ENCODE measurements at regions not wholly inside any gene's neighbourhood (a gene's known extent, or its start where the extent isn't known, plus 50 kb on each side); places are given as distances from the start of the nearest gene placed in this dataset.

GRCh38 chr11:129503646-129504045 lies 128.0 kb downstream of the BARX2 start:
- intact Hi-C loops (cut with micrococcal nuclease), result no loop called here
- no peaks in the 10 kb centered on the region for H3K9me3 Mint-ChIP-seq (ENCODE audit: unreplicated experiment)
- TF ChIP-seq, protein P1, sequence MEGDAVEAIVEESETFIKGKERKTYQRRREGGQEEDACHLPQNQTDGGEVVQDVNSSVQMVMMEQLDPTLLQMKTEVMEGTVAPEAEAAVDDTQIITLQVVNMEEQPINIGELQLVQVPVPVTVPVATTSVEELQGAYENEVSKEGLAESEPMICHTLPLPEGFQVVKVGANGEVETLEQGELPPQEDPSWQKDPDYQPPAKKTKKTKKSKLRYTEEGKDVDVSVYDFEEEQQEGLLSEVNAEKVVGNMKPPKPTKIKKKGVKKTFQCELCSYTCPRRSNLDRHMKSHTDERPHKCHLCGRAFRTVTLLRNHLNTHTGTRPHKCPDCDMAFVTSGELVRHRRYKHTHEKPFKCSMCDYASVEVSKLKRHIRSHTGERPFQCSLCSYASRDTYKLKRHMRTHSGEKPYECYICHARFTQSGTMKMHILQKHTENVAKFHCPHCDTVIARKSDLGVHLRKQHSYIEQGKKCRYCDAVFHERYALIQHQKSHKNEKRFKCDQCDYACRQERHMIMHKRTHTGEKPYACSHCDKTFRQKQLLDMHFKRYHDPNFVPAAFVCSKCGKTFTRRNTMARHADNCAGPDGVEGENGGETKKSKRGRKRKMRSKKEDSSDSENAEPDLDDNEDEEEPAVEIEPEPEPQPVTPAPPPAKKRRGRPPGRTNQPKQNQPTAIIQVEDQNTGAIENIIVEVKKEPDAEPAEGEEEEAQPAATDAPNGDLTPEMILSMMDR (IDR thresholded peaks at IDR 0.05; ENCODE audit: unreplicated experiment), result no peak
- H3K4me1 Mint-ChIP-seq (ENCODE audit: insufficient read depth, unreplicated experiment), result no peaks in the 10 kb centered on the region
- no peak overlapping the region for H3K27ac Mint-ChIP-seq (ENCODE audit: low read depth, unreplicated experiment)
- no TSS peak for BruUV-seq (replicated peaks)
- CTCF ChIA-PET, result no interaction called here
- DNase-seq (ENCODE audit: unreplicated experiment), result no peak
- no peak overlapping the region for H3K4me3 Mint-ChIP-seq (ENCODE audit: unreplicated experiment)
- H3K36me3 Mint-ChIP-seq (ENCODE audit: insufficient read depth, unreplicated experiment), result no peaks in the 10 kb centered on the region
- POLR2A ChIA-PET, result no interaction called here
- peaks cover 21% of the 10 kb centered on the region for H3K27me3 Mint-ChIP-seq (ENCODE audit: insufficient read depth, unreplicated experiment)

- CTCF ChIA-PET, result no interaction called here
- POLR2A ChIA-PET, result no interaction called here
- no peaks in the 10 kb centered on the region for H3K4me1 Mint-ChIP-seq (ENCODE audit: insufficient read depth, unreplicated experiment)
- no peak for DNase-seq (ENCODE audit: unreplicated experiment)
- no peaks in the 10 kb centered on the region for H3K9me3 Mint-ChIP-seq (ENCODE audit: unreplicated experiment)
- TF ChIP-seq, protein P1 (IDR thresholded peaks at IDR 0.05; ENCODE audit: unreplicated experiment), result no peak
- BruUV-seq (replicated peaks), result no TSS peak
- intact Hi-C loops (cut with micrococcal nuclease), result no loop called here
- H3K27ac Mint-ChIP-seq (ENCODE audit: low read depth, unreplicated experiment), result no peak overlapping the region
- H3K4me3 Mint-ChIP-seq (ENCODE audit: unreplicated experiment), result no peak overlapping the region
- no peaks in the 10 kb centered on the region for H3K36me3 Mint-ChIP-seq (ENCODE audit: insufficient read depth, unreplicated experiment)
- H3K27me3 Mint-ChIP-seq (ENCODE audit: insufficient read depth, unreplicated experiment), result peaks cover 21% of the 10 kb centered on the region
These were observed 129.6 kb downstream of the BARX2 start for GRCh38 chr11:129505266-129505665.

GRCh38 chr11:129508163-129508562 lies 132.5 kb downstream of the BARX2 start:
- CTCF ChIA-PET, result no interaction called here
- no peaks in the 10 kb centered on the region for H3K36me3 Mint-ChIP-seq (ENCODE audit: insufficient read depth, unreplicated experiment)
- peaks cover 14% of the 10 kb centered on the region for H3K27me3 Mint-ChIP-seq (ENCODE audit: insufficient read depth, unreplicated experiment)
- BruUV-seq (replicated peaks), result no TSS peak
- H3K27ac Mint-ChIP-seq (ENCODE audit: low read depth, unreplicated experiment), result no peak overlapping the region
- peaks cover 6% of the 10 kb centered on the region for H3K9me3 Mint-ChIP-seq (ENCODE audit: unreplicated experiment)
- POLR2A ChIA-PET, result no interaction called here
- TF ChIP-seq, protein P1 (IDR thresholded peaks at IDR 0.05; ENCODE audit: unreplicated experiment), result no peak
- intact Hi-C loops (cut with micrococcal nuclease), result no loop called here
- no peak for DNase-seq (ENCODE audit: unreplicated experiment)
- no peaks in the 10 kb centered on the region for H3K4me1 Mint-ChIP-seq (ENCODE audit: insufficient read depth, unreplicated experiment)
- no peak overlapping the region for H3K4me3 Mint-ChIP-seq (ENCODE audit: unreplicated experiment)

GRCh38 chr11:129528296-129528695 lies 152.6 kb downstream of the BARX2 start:
- ChIA-PET CTCF (interaction anchor here (0.7 kb wide), 1 partner anchor 100 kb away, joined by 5 read pairs; no protein-coding TSS in a partner anchor), POLR2A (no interaction called here)
- Mint-ChIP-seq H3K4me3 (ENCODE audit: unreplicated experiment) (no peak overlapping the region), H3K9me3 (ENCODE audit: unreplicated experiment) (no peaks in the 10 kb centered on the region), H3K27ac (ENCODE audit: low read depth, unreplicated experiment) (no peak overlapping the region), H3K27me3 (ENCODE audit: insufficient read depth, unreplicated experiment) (peaks cover 12% of the 10 kb centered on the region), H3K36me3 (ENCODE audit: insufficient read depth, unreplicated experiment) (no peaks in the 10 kb centered on the region), H3K4me1 (ENCODE audit: insufficient read depth, unreplicated experiment) (no peaks in the 10 kb centered on the region)
- intact Hi-C loops (cut with micrococcal nuclease), result no loop called here
- no peak for DNase-seq (ENCODE audit: unreplicated experiment)
- BruUV-seq (replicated peaks), result no TSS peak
- TF ChIP-seq, protein P1 (IDR thresholded peaks at IDR 0.05; ENCODE audit: unreplicated experiment), result no peak

Measured in MCF 10A (cell line).